T-helper 22 cell (primary cell): ENCODE measurements at regions not wholly inside any gene's neighbourhood (a gene's known extent, or its start where the extent isn't known, plus 50 kb on each side); places are given as distances from the start of the nearest gene placed in this dataset.

Experiments
- DNase-seq: peaks from one replicate; pipeline ENCODE4 v3.0.0-alpha.2; 2020; ENCODE audit warnings: low read depth

- no peak for DNase-seq
Observed at GRCh38 chr9:88926781-88927505, 64.3 kb upstream of the S1PR3 start.

GRCh38 chr9:88927510-88927909 lies 63.8 kb upstream of the S1PR3 start:
- DNase-seq = no peak

GRCh38 chr9:88930716-88931115 lies 60.6 kb upstream of the S1PR3 start:
- no peak for DNase-seq

GRCh38 chr9:88932766-88933165 lies 58.5 kb upstream of the S1PR3 start:
- no peak for DNase-seq

- DNase-seq = no peak
Observed at GRCh38 chr9:88933607-88934379, 57.5 kb upstream of the S1PR3 start.

GRCh38 chr9:88934876-88935535 lies 56.3 kb upstream of the S1PR3 start:
- DNase-seq = no peak

- no peak for DNase-seq
Observed at GRCh38 chr9:88936132-88936531, 55.1 kb upstream of the S1PR3 start.

- DNase-seq = no peak
Observed at GRCh38 chr9:88936668-88937067, 54.6 kb upstream of the S1PR3 start.

- DNase-seq = no peak
Observed at GRCh38 chr9:88937248-88937647, 54.0 kb upstream of the S1PR3 start.

- no peak for DNase-seq
Observed at GRCh38 chr9:88938189-88938588, 53.1 kb upstream of the S1PR3 start.
